ENCODE measurements at regions not wholly inside any gene's neighbourhood (a gene's known extent, or its start where the extent isn't known, plus 50 kb on each side); places are given as distances from the start of the nearest gene placed in this dataset.

- H3K4me3 Mint-ChIP-seq: no peak overlapping the region
- no peak overlapping the region for H3K27ac Mint-ChIP-seq
- DNase-seq (no peak), ATAC-seq (ENCODE audit: poor library complexity) (no peak)
- H3K36me3 Mint-ChIP-seq (ENCODE audit: low read depth): no peaks in the 10 kb centered on the region
- Histone ChIP-seq H3K4me1 (ENCODE audit: insufficient read depth, low read length) (no peaks in the 10 kb centered on the region), H3K27ac (ENCODE audit: low read depth in 1 of 2, low read length in 2 of 2) (no peak overlapping the region), H3K9me3 (ENCODE audit: control insufficient read depth in 1 of 2, insufficient read depth in 1 of 2, low read length in 2 of 2) (peaks cover 0 to 6% of the 10 kb centered on the region in 2 experiments), H3K36me3 (ENCODE audit: insufficient read depth, low read length) (no peaks in the 10 kb centered on the region), H3K27me3 (ENCODE audit: control insufficient read depth in 1 of 2, insufficient read depth in 2 of 2, low read length in 2 of 2) (peaks cover 0 to 2% of the 10 kb centered on the region in 2 experiments), H3K4me3 (ENCODE audit: low read length) (no peak overlapping the region)
- no peaks in the 10 kb centered on the region for H3K9me3 Mint-ChIP-seq
- H3K27me3 Mint-ChIP-seq: no peaks in the 10 kb centered on the region
- POLR2A ChIA-PET: no interaction called here
- no peaks in the 10 kb centered on the region for H3K4me1 Mint-ChIP-seq (ENCODE audit: low read depth)
- no peak for TF ChIP-seq CTCF (IDR thresholded peaks at IDR 0.05)
- intact Hi-C loops (cut with DNase I, micrococcal nuclease): no loop called here
- CTCF ChIA-PET: no interaction called here
Observed at GRCh38 chr7:98511175-98511574, 105.9 kb upstream of the NPTX2 start.

DNA sequence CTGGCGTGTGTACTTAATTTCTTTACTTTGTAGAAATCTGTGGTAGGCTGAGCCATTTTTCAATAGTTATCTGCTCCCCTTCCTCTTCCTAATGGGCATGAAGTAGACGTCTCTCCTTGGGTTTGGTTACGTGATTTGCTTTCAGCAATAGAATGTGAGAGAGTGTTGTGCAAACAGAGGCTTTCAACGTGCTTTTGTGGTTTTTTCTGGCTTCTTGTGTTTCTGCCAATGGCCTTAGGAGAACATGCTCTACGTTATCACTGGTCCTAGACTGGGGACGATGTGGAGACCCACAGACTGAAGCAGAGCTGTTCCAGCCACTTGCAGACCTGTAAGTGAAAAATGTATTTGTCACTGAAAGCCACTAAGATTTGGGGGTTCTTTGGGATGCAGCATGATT lies 107.2 kb upstream of the NPTX2 start:
- no peaks in the 10 kb centered on the region for H3K9me3 Mint-ChIP-seq
- DNase-seq: no peak
- Histone ChIP-seq H3K4me3 (ENCODE audit: low read length) (no peak overlapping the region), H3K4me1 (ENCODE audit: insufficient read depth, low read length) (no peaks in the 10 kb centered on the region), H3K36me3 (ENCODE audit: insufficient read depth, low read length) (no peaks in the 10 kb centered on the region), H3K27ac (ENCODE audit: low read depth in 1 of 2, low read length in 2 of 2) (no peak overlapping the region), H3K27me3 (ENCODE audit: control insufficient read depth in 1 of 2, insufficient read depth in 2 of 2, low read length in 2 of 2) (peaks cover 0 to 2% of the 10 kb centered on the region in 2 experiments), H3K9me3 (ENCODE audit: control insufficient read depth in 1 of 2, insufficient read depth in 1 of 2, low read length in 2 of 2) (peaks cover 0 to 4% of the 10 kb centered on the region in 2 experiments)
- ATAC-seq (ENCODE audit: poor library complexity): no peak
- POLR2A ChIA-PET: no interaction called here
- H3K27ac Mint-ChIP-seq: no peak overlapping the region
- intact Hi-C loops (cut with DNase I, micrococcal nuclease): loop anchor here in 1 of 2 experiments (5.0 kb wide), 1 partner anchor 838 kb away; no protein-coding TSS in a partner anchor
- no peaks in the 10 kb centered on the region for H3K36me3 Mint-ChIP-seq (ENCODE audit: low read depth)
- no peaks in the 10 kb centered on the region for H3K27me3 Mint-ChIP-seq
- CTCF ChIA-PET: no interaction called here
- H3K4me3 Mint-ChIP-seq: no peak overlapping the region
- no peaks in the 10 kb centered on the region for H3K4me1 Mint-ChIP-seq (ENCODE audit: low read depth)
- TF ChIP-seq CTCF (IDR thresholded peaks at IDR 0.05): no peak

DNA sequence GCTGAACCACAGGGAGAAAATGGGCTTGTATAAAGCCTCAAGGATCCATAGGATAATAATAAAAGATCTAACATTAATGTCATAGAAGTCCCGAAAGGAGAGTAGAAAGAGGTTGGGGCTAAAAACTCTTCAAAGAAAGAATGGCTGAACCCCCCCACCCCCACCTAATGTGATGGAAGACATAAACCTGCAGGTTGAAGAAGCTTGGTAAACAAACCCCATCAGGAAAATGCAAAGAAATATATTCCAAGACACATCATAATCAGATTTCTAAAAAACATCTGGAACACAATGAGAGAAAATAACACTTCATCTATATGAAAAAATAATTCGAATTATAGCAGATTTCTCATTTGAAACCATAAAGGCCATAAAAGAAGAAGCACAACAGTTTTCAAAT lies 105.6 kb upstream of the BAIAP2L1 start:
- Histone ChIP-seq H3K9me3 (ENCODE audit: control insufficient read depth in 1 of 2, insufficient read depth in 1 of 2, low read length in 2 of 2) (peaks cover 0 to 7% of the 10 kb centered on the region in 2 experiments), H3K4me1 (ENCODE audit: insufficient read depth, low read length) (no peaks in the 10 kb centered on the region), H3K27ac (ENCODE audit: low read depth in 1 of 2, low read length in 2 of 2) (no peak overlapping the region), H3K4me3 (ENCODE audit: low read length) (no peak overlapping the region), H3K36me3 (ENCODE audit: insufficient read depth, low read length) (no peaks in the 10 kb centered on the region), H3K27me3 (ENCODE audit: control insufficient read depth in 1 of 2, insufficient read depth in 2 of 2, low read length in 2 of 2) (peaks cover 0 to 2% of the 10 kb centered on the region in 2 experiments)
- no peaks in the 10 kb centered on the region for H3K36me3 Mint-ChIP-seq (ENCODE audit: low read depth)
- peaks cover 4% of the 10 kb centered on the region for H3K27me3 Mint-ChIP-seq
- H3K4me1 Mint-ChIP-seq (ENCODE audit: low read depth): no peaks in the 10 kb centered on the region
- ChIA-PET POLR2A (no interaction called here), CTCF (no interaction called here)
- H3K27ac Mint-ChIP-seq: no peak overlapping the region
- no peak for TF ChIP-seq CTCF (IDR thresholded peaks at IDR 0.05)
- ATAC-seq (ENCODE audit: poor library complexity): no peak
- intact Hi-C loops (cut with DNase I, micrococcal nuclease): loop anchor here in 1 of 2 experiments (5.0 kb wide), 1 partner anchor 834 kb away; no protein-coding TSS in a partner anchor
- no peak for DNase-seq
- no peak overlapping the region for H3K4me3 Mint-ChIP-seq
- no peaks in the 10 kb centered on the region for H3K9me3 Mint-ChIP-seq
